HEK293T (cell line): ENCODE measurements at regions not wholly inside any gene's neighbourhood (a gene's known extent, or its start where the extent isn't known, plus 50 kb on each side); places are given as distances from the start of the nearest gene placed in this dataset.

Experiments
- CTCF ChIA-PET: fragments of 350-600 bp; formaldehyde crosslinking; extraction: SDS; loops from one replicate; lab custom pipeline; 2021; ENCODE audit warnings: antibody characterized with exemption, inconsistent platforms; lab: Yijun Ruan, JAX
- POLR2A ChIA-PET: fragments of 350-600 bp; formaldehyde crosslinking; extraction: SDS; loops from one replicate; lab custom pipeline; 2020; ENCODE audit warnings: antibody characterized with exemption, inconsistent platforms; lab: Yijun Ruan, JAX
- DNase-seq: peaks from one replicate; pipeline ENCODE4 v3.0.0; 2012; ENCODE audit warnings: mixed read lengths; ENCODE audit errors: extremely low spot score
- ARNT ChIP-seq: fragments of 450-650 bp; IDR thresholded peaks from 2 replicates; pipeline ENCODE4 v1.6.1; 2017; ENCODE audit warnings: mild to moderate bottlenecking
- BHLHE40 ChIP-seq: fragments of 450-650 bp; IDR thresholded peaks from 2 replicates; pipeline ENCODE4 v1.6.1; 2016; ENCODE audit warnings: mild to moderate bottlenecking, moderate library complexity, borderline replicate concordance
- CTBP1 ChIP-seq: fragments of 450-650 bp; IDR thresholded peaks from 2 replicates; pipeline ENCODE4 v1.6.1; 2016; ENCODE audit warnings: borderline replicate concordance
- ELF4 ChIP-seq: fragments of 450-650 bp; IDR thresholded peaks from 2 replicates; pipeline ENCODE4 v1.6.1; 2017; ENCODE audit warnings: antibody characterized with exemption
- FOXA1 ChIP-seq: fragments of 450-650 bp; IDR thresholded peaks from 2 replicates; pipeline ENCODE4 v1.6.1; 2016; ENCODE audit warnings: mild to moderate bottlenecking
- FOXK2 ChIP-seq: fragments of 450-650 bp; IDR thresholded peaks from 2 replicates; pipeline ENCODE4 v1.6.1; 2016; ENCODE audit warnings: mild to moderate bottlenecking
- FOXM1 ChIP-seq: fragments of 450-650 bp; IDR thresholded peaks from 2 replicates; pipeline ENCODE4 v1.6.1; 2017; ENCODE audit warnings: mild to moderate bottlenecking, borderline replicate concordance
- HDGF ChIP-seq: fragments of 450-650 bp; IDR thresholded peaks from 2 replicates; pipeline ENCODE4 v1.6.1; 2017; ENCODE audit warnings: antibody characterized with exemption, borderline replicate concordance
- L3MBTL2 ChIP-seq: fragments of 450-650 bp; conservative IDR thresholded peaks from 2 replicates; pipeline ENCODE4 v1.6.1; 2016; ENCODE audit warnings: mild to moderate bottlenecking
- LEF1 ChIP-seq: fragments of 450-650 bp; IDR thresholded peaks from 2 replicates; pipeline ENCODE4 v1.6.1; 2017; ENCODE audit warnings: mild to moderate bottlenecking, borderline replicate concordance
- NFRKB ChIP-seq: fragments of 450-650 bp; IDR thresholded peaks from 2 replicates; pipeline ENCODE4 v1.6.1; 2016; ENCODE audit warnings: mild to moderate bottlenecking, moderate library complexity
- PKNOX1 ChIP-seq: fragments of 450-650 bp; IDR thresholded peaks from 2 replicates; pipeline ENCODE4 v1.6.1; 2016
- SP1 ChIP-seq: fragments of 450-650 bp; IDR thresholded peaks from 2 replicates; pipeline ENCODE4 v1.6.1; 2017
- SUZ12 ChIP-seq: fragments of 450-650 bp; IDR thresholded peaks from 2 replicates; pipeline ENCODE4 v1.6.1; 2016; ENCODE audit warnings: mild to moderate bottlenecking
- TARDBP ChIP-seq: fragments of 450-650 bp; IDR thresholded peaks from 2 replicates; pipeline ENCODE4 v1.6.1; 2016
- ZNF384 ChIP-seq: fragments of 450-650 bp; IDR thresholded peaks from 2 replicates; pipeline ENCODE4 v1.6.1; 2016

DNA sequence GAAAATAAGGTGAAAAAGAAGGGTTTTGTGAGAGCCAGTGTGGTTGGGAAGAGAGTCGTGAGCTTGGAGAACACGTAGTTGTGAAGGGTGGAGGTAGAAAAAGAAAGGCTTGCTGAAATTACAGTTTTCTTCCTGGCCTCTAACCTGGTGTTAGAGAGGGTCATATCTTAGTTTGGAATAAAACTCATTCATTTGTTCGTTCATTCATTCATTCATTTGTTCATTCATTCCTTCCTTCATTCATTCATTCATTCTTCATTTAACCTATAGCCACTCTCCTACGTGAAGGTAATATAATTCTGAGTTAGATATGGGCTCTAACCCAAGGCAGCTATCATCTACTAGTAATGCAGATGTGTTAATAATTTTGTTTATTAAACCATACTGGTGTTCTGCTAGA is 111.8 kb upstream of the ZNF521 start:
- TF ChIP-seq PKNOX1 (no peak), LEF1 (no peak), SP1 (no peak), NFRKB (no peak), FOXM1 (no peak), BHLHE40 (no peak), ELF4 (no peak), FOXK2 (no peak), TARDBP (no peak), ZNF384 (no peak), ARNT (no peak), HDGF (no peak)
- CTCF ChIA-PET: no interaction called here
- POLR2A ChIA-PET: no interaction called here
- DNase-seq: no peak

DNA sequence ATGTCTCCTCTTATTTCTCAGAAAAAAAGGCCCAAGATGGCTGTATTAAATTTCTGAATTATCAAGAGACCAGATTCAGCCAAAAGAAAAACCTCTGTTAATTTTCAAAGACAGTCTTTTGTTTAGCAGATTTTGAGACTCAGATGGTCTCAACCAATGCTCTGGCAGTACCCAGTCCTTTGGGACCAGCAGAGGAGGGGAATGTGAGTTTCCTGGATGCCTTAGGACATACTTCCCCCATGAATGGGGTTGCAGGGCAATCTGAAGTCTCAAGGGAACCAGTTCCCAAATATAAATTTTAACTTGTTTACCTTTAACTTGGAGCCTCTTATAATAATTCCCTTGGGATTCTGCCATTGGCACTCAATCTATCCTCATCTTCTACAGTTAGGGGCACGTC is 107.8 kb upstream of the ZNF521 start:
- no peak for TF ChIP-seq FOXM1
- no peak for TF ChIP-seq SP1
- no peak for TF ChIP-seq ARNT
- no peak for TF ChIP-seq L3MBTL2
- no peak for TF ChIP-seq HDGF
- TF ChIP-seq SUZ12: no peak
- no peak for TF ChIP-seq TARDBP
- no peak for TF ChIP-seq FOXA1
- TF ChIP-seq ELF4: no peak
- ChIA-PET POLR2A (no interaction called here), CTCF (no interaction called here)
- DNase-seq: no peak

- no peak for DNase-seq
- TF ChIP-seq FOXA1 (no peak), SUZ12 (no peak)
- ChIA-PET CTCF (interaction anchor here (0.6 kb wide), 1 partner anchor 228 kb away, joined by 5 read pairs; no protein-coding TSS in a partner anchor), POLR2A (no interaction called here)
These were observed 105.6 kb upstream of the ZNF521 start for GRCh38 chr18:25457601-25458000.

- TF ChIP-seq FOXM1: no peak
- POLR2A ChIA-PET: no interaction called here
- DNase-seq: no peak
- CTCF ChIA-PET: interaction anchor here (0.6 kb wide), 1 partner anchor 228 kb away, joined by 5 read pairs; no protein-coding TSS in a partner anchor
These were observed 105.2 kb upstream of the ZNF521 start for GRCh38 chr18:25457126-25457525.

GRCh38 chr18:25456334-25457010 is 104.5 kb upstream of the ZNF521 start:
- no peak for TF ChIP-seq L3MBTL2
- TF ChIP-seq FOXM1: no peak
- no peak for TF ChIP-seq HDGF
- no peak for TF ChIP-seq NFRKB
- no peak for TF ChIP-seq ARNT
- TF ChIP-seq SP1: no peak
- TF ChIP-seq ELF4: no peak
- no peak for TF ChIP-seq LEF1
- TF ChIP-seq PKNOX1: no peak
- TF ChIP-seq CTBP1: no peak
- no peak for TF ChIP-seq FOXA1
- no peak for TF ChIP-seq ZNF384
- TF ChIP-seq SUZ12: no peak
- TF ChIP-seq BHLHE40: no peak
- TF ChIP-seq FOXK2: no peak
- no peak for TF ChIP-seq TARDBP
- ChIA-PET CTCF (no interaction called here), POLR2A (no interaction called here)
- no peak for DNase-seq

DNA sequence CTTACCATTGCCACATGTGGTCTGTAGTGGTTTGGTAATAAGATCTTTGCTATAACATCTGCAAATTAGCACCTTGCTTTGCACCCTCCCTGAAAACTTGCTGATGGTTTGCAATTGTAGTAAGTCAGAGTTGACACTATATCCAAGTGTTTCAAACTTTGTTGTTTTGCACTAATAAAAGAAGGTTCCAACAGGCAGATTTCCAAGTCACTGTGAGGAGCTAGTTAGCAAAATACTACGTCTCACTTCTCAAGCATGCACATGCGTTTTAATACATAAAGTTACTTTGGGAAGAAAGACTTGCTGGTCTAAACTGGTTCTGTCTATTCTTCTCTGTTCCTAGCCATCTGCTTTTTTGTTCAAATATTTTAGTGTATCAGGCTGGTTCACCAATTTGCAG is 103.7 kb upstream of the ZNF521 start:
- no peak for DNase-seq
- TF ChIP-seq FOXK2 (no peak), HDGF (no peak), NFRKB (no peak), PKNOX1 (no peak), TARDBP (no peak), CTBP1 (no peak), ELF4 (no peak), SP1 (no peak)
- ChIA-PET CTCF (no interaction called here), POLR2A (no interaction called here)

DNA sequence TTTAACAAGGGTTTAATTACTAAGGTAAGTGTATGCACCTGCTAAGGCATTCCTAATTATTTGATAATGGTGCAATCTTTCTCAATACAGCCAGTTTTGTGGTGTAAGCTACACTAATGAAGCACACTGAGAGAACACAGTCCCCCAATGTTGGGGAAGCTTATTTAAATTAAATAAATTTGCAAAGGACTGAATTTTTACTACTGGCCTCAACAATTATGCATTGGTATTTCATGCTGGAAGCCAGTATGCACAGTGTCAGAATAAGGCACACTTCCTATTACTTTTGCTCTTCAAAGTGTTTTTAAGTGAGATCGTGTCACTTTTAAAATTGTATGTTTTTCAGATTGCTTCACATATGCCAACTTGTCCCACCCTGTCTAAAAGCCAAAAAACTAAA is 103.2 kb upstream of the ZNF521 start:
- CTCF ChIA-PET: no interaction called here
- TF ChIP-seq FOXK2 (no peak), PKNOX1 (no peak), ELF4 (no peak), CTBP1 (no peak), ZNF384 (no peak), HDGF (no peak), FOXA1 (no peak), LEF1 (no peak), BHLHE40 (no peak), SUZ12 (no peak), L3MBTL2 (no peak), SP1 (no peak), FOXM1 (no peak), NFRKB (no peak), TARDBP (no peak), ARNT (no peak)
- DNase-seq: no peak
- POLR2A ChIA-PET: no interaction called here
